Endothelial cell of umbilical vein (primary cell): ENCODE measurements at regions not wholly inside any gene's neighbourhood (a gene's known extent, or its start where the extent isn't known, plus 50 kb on each side); places are given as distances from the start of the nearest gene placed in this dataset.

ENCODE experiments used
- BruUV-seq: library from RNA; stranded (reverse); fragments of 400-500 nt; replicated peaks from 2 replicates; lab custom pipeline; 2021; lab: Mats Ljungman, UMichigan
- CTCF ChIA-PET: fragments of 300-600, 350-600 bp; sonication (Branson Sonifier 250); formaldehyde crosslinking; loops from one replicate; lab custom pipeline; 2021; ENCODE audit warnings: antibody characterized with exemption, inconsistent platforms; lab: Charles Lee
- POLR2A ChIA-PET: fragments of 300-600, 350-600 bp; sonication (Branson Sonifier 250); formaldehyde crosslinking; loops from one replicate; lab custom pipeline; 2021; ENCODE audit warnings: antibody characterized with exemption, inconsistent platforms; lab: Charles Lee
- DNase-seq: peaks from one replicate; pipeline ENCODE4 v3.0.0-alpha.2; 2011; ENCODE audit warnings: low read depth, low spot score
- FAIRE-seq: peaks from 2 replicates; lab custom pipeline; 2011; peaks lifted over from hg19 to GRCh38; lab: Jason Lieb, UNC
- H2AFZ ChIP-seq: 2 replicates; pipeline ENCODE4 v1.6.0; 2012; ENCODE audit warnings: low read depth, low read length, control low read depth, inconsistent platforms
- H3K27ac ChIP-seq: 2 replicates; pipeline ENCODE4 v1.5.1; 2011; ENCODE audit warnings: low read depth, mild to moderate bottlenecking, control low read depth, low read length, moderate library complexity; ENCODE audit not compliant: insufficient read depth
- H3K27me3 ChIP-seq, 2 experiments: 2 replicates each; pipeline versions ENCODE4 v1.6.0 to v1.6.1; 2011; ENCODE audit warnings: low read length in 2 of 2, mixed read lengths in 1 of 2; ENCODE audit not compliant: control insufficient read depth in 2 of 2, insufficient read depth in 2 of 2
- H3K36me3 ChIP-seq, 2 experiments: 2 replicates in 1 of 2; 3 replicates in 1 of 2; pipeline ENCODE4 v1.5.1; 2011; ENCODE audit warnings: low read length in 2 of 2, mild to moderate bottlenecking in 1 of 2, moderate library complexity in 1 of 2; ENCODE audit not compliant: control insufficient read depth in 2 of 2, insufficient read depth in 2 of 2; ENCODE audit errors: extremely low read depth in 1 of 2
- H3K4me1 ChIP-seq: 3 replicates; pipeline ENCODE4 v1.5.1; 2011; ENCODE audit warnings: mild to moderate bottlenecking, low read length; ENCODE audit not compliant: control insufficient read depth, insufficient read depth; ENCODE audit errors: extremely low read depth
- H3K4me2 ChIP-seq: 2 replicates; pipeline ENCODE4 v1.6.1; 2011; ENCODE audit warnings: low read length, control low read depth, mixed read lengths; ENCODE audit not compliant: insufficient read depth
- H3K4me3 ChIP-seq, 3 experiments: fragments of 200-600 bp in 1 of 3; sonication (generic), shearing (Covaris generic) in 1 of 3; replicated peaks in 1 of 3; 2 replicates each; pipeline ENCODE4 v1.5.1; 2011 to 2016; ENCODE audit warnings: control low read depth in 3 of 3, low read length in 3 of 3, mild to moderate bottlenecking in 2 of 3, inconsistent platforms in 1 of 3, low read depth in 1 of 3, moderate library complexity in 1 of 3; ENCODE audit not compliant: insufficient read depth in 1 of 3
- H3K79me2 ChIP-seq: 2 replicates; pipeline ENCODE4 v1.6.0; 2012; ENCODE audit warnings: low read length, inconsistent platforms; ENCODE audit not compliant: control insufficient read depth, insufficient read depth
- H3K9ac ChIP-seq: replicated peaks from 2 replicates; pipeline ENCODE3; 2011; ENCODE audit warnings: low read length, control low read depth; ENCODE audit not compliant: insufficient read depth; ENCODE audit errors: extremely low read depth
- H3K9me1 ChIP-seq: replicated peaks from 3 replicates; pipeline ENCODE4 v1.6.0; 2011; ENCODE audit warnings: mild to moderate bottlenecking, low read length; ENCODE audit not compliant: control insufficient read depth, insufficient read depth; ENCODE audit errors: extremely low read depth
- H3K9me3 ChIP-seq: replicated peaks from 2 replicates; pipeline ENCODE4 v1.5.1; 2012; ENCODE audit warnings: low read length, inconsistent platforms; ENCODE audit not compliant: control insufficient read depth, insufficient read depth
- H4K20me1 ChIP-seq: replicated peaks from 2 replicates; pipeline ENCODE3; 2011; ENCODE audit warnings: mild to moderate bottlenecking, low read length; ENCODE audit not compliant: control insufficient read depth, insufficient read depth; ENCODE audit errors: extremely low read depth
- CTCF ChIP-seq, 2 donors: IDR thresholded peaks; 1 replicate in 1 of 2; 2 replicates in 1 of 2; pipeline ENCODE4 v1.5.1; 2011; ENCODE audit warnings: low read length in 2 of 2, mild to moderate bottlenecking in 2 of 2, moderate library complexity in 2 of 2, control low read depth in 1 of 2, inconsistent platforms in 1 of 2, low read depth in 1 of 2; ENCODE audit not compliant: insufficient read depth in 1 of 2; ENCODE audit errors: extremely low read depth in 1 of 2
- EZH2 ChIP-seq: IDR thresholded peaks from 2 replicates; pipeline ENCODE4 v1.6.1; 2012; ENCODE audit warnings: borderline replicate concordance, low read depth, mild to moderate bottlenecking, moderate library complexity, low read length, inconsistent platforms; ENCODE audit not compliant: severe bottlenecking
- FOS ChIP-seq: IDR thresholded peaks from 2 replicates; pipeline ENCODE4 v1.6.1; 2011; ENCODE audit warnings: mild to moderate bottlenecking, low read length, moderate library complexity, borderline replicate concordance; ENCODE audit not compliant: insufficient read depth
- GATA2 ChIP-seq: IDR thresholded peaks from 2 replicates; pipeline ENCODE4 v1.7.0; 2011; ENCODE audit warnings: low read depth, mild to moderate bottlenecking, moderate library complexity, mixed read lengths, low read length; ENCODE audit not compliant: insufficient read length, insufficient read depth
- JUN ChIP-seq: IDR thresholded peaks from 2 replicates; pipeline ENCODE4 v1.6.1; 2011; ENCODE audit warnings: borderline replicate concordance, low read depth; ENCODE audit not compliant: insufficient read length, insufficient read depth
- MAX ChIP-seq: IDR thresholded peaks from 2 replicates; pipeline ENCODE4 v1.6.1; 2011; ENCODE audit not compliant: insufficient read depth, insufficient read length
- MYC ChIP-seq: IDR thresholded peaks from one replicate; pipeline ENCODE4 v1.6.1; 2011; ENCODE audit warnings: mild to moderate bottlenecking, low read depth, low read length
- POLR2A ChIP-seq: IDR thresholded peaks from 2 replicates; pipeline ENCODE4 v1.6.1; 2012; ENCODE audit warnings: low read depth, mild to moderate bottlenecking, control low read depth, low read length
- POLR2AphosphoS5 ChIP-seq: IDR thresholded peaks from 2 replicates; pipeline ENCODE4 v1.6.1; 2012; ENCODE audit warnings: low read depth, mild to moderate bottlenecking, control low read depth, low read length, moderate library complexity; ENCODE audit not compliant: insufficient read depth
- dilution Hi-C: fragments of 300-500 bp; cut with MboI; formaldehyde crosslinking; loops from one replicate; pipeline ENCODE4 v1.15.0; 2019; ENCODE audit warnings: low sequenced_read_pairs; ENCODE audit not compliant: extremely low pct_ligation_motif_present
- intact Hi-C: fragments of 100-400 bp; cut with micrococcal nuclease; formaldehyde crosslinking; loops from one replicate; pipeline ENCODE4 v1.10.0; 2022

DNA sequence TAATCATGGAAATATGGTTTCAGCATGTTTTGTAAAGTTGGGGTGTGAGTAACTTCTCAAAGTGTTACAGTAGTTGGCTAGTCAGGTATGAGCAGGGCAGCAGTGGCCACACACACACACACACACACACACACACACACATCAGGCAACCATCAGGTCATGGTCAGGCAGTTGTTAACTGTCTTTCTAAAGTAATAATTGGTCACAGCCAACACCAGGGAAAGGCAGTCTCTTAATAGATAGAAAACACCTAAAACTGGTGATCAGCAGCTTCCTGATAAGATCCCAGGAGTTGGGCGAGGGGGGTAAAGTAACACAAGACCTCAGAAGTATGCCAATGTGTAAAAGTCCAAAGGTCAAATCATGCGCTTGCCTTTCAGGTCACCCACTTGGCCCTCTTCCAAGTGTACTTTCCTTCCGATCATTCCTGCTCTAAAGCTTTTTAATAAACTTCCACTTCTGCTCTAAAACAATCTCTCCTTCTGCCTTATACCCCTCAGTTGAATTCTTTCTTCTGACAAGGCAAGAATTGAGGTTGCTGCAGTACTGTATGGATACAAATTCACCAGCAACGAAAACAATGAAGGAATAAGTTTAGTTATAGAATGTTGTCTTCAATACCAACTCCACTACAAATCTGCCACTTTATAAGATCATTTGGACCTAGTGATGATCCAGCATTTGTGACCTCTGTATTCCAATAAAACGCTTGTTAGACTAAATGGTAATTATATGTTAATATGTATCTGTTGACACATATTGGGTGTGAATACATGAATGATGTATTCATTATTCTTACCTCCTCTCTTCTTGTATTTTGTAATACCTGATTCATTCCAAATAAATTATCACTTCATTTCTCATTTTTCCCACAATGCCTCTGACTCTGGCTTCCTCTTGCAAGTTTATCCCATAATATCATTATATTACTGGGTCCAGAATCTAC lies 254.3 kb downstream of the METTL4 start:
- no peaks in the 10 kb centered on the region for H3K9me1 ChIP-seq
- H3K36me3 ChIP-seq = no peaks in the 10 kb centered on the region
- TF ChIP-seq MAX (no peak), GATA2 (no peak), CTCF (IDR thresholded peaks at IDR 0.05; ENCODE audit: extremely low read depth in 1 of 2, insufficient read depth in 1 of 2, low read depth in 1 of 2, low read length in 2 of 2) (no peak), EZH2 (no peak), POLR2A (no peak), JUN (no peak), POLR2AphosphoS5 (no peak), MYC (no peak), FOS (no peak)
- dilution Hi-C loops (no loop called here), intact Hi-C loops (no loop called here)
- no peak overlapping the region for H2AFZ ChIP-seq
- CTCF ChIA-PET = interaction anchor here (0.8 kb wide), 1 partner anchor 12 kb away, joined by 3 read pairs; no protein-coding TSS in a partner anchor
- H3K79me2 ChIP-seq = no peaks in the 10 kb centered on the region
- H3K27ac ChIP-seq = no peak overlapping the region
- FAIRE-seq = no peak
- no peak overlapping the region for H3K9ac ChIP-seq
- H4K20me1 ChIP-seq = no peaks in the 10 kb centered on the region
- no peak overlapping the region for H3K4me2 ChIP-seq
- peak; percentile 12 for DNase-seq
- POLR2A ChIA-PET = no interaction called here
- H3K4me1 ChIP-seq = peaks cover 4% of the 10 kb centered on the region
- BruUV-seq = no TSS peak
- H3K9me3 ChIP-seq = no peaks in the 10 kb centered on the region
- H3K27me3 ChIP-seq = peaks cover 0 to 1% of the 10 kb centered on the region in 2 experiments
- H3K4me3 ChIP-seq = no peak overlapping the region
